ENCODE measurements at regions not wholly inside any gene's neighbourhood (a gene's known extent, or its start where the extent isn't known, plus 50 kb on each side); places are given as distances from the start of the nearest gene placed in this dataset.

DNA sequence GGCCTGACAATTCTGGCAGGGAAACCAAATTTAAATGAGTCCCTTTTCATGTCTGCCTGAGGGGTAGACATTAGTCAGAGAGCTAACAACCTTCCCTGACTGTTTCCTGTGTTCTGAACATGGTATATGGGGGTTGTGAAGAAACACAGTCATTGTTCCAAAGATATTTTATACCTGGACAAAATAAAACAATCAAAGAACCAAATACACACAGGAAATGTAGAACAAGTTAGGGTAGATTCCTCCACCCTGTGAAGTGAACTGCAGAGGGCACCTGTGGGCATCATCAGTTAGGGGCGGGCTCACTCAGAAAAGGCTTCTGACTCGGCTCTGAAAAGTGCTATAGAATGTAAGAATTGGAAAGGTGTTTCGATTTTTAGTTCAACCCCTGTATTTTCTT is 231.9 kb upstream of the CADM1 start:
- no peak for DNase-seq

DNA sequence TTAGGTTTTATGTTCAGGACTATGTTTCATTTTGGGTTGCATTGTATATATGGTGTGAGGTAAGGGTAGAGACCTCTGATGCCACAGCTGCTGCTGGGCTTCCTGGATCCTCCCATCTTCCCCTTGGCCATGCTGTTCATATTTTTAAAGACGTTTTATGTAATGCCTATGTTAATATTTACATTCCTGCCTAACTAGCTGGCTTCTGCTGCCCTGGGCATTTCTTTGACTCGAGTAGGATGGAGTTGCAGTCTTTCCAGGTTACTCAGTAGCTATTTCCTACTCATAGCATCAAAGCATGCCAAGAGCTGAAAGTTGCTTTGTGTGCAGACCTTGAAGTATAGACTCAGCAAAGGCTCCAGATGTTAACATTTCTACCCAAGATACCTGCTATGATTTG is 220.5 kb upstream of the CADM1 start:
- no peak for DNase-seq

DNA sequence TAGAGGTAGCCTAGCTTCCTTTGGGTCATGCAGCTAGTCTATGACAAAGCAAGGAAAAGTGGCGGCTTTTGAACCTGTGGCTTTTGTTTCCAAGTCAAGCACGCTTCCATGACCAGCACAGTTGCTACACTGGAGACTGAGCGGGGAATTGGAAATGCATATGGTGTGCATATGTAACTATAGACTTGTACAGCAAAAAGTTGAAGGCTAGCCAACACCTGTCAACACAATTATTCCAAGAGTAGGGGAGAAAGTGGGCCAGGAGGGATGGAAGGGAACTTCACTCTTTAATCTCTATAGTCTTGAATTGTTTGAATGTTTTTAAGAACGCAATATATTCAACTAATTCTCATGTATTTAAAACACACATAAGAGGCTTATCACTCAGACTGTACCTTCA is 218.5 kb upstream of the CADM1 start:
- no peak for DNase-seq

DNA sequence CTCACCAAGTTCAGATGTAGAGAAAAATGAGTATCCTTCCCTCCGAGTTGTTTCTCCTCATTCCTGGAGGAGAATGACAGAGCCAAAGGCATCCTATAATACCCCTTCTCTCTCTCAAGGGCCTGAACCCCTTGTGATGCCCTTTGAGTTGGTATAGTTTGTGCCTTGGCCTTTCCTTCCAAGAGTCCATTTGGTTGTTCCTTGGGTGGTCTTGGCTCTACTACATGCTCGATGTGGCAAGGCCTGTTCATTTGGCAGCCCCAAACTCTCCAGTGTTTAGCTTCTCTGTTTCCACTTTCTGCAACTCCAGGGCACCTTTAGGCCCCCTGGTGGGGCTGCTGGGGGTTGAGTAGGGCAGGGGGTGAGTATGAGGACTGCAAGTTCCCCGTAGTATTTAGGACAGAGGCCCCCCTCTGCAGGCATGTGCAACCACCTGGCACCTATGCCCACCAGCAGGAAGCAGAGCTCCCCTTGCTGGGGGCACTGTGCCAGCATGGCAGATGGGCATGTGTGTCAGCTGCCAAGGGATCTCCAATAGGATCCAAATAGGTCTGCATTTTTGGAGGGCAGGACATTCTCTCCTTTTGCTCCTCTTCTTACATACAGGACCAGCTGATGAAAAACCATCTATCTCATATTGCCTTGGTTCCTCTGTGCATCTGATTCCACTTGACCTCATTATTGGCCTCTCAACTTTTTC is 217.2 kb upstream of the CADM1 start:
- DNase-seq = no peak

DNA sequence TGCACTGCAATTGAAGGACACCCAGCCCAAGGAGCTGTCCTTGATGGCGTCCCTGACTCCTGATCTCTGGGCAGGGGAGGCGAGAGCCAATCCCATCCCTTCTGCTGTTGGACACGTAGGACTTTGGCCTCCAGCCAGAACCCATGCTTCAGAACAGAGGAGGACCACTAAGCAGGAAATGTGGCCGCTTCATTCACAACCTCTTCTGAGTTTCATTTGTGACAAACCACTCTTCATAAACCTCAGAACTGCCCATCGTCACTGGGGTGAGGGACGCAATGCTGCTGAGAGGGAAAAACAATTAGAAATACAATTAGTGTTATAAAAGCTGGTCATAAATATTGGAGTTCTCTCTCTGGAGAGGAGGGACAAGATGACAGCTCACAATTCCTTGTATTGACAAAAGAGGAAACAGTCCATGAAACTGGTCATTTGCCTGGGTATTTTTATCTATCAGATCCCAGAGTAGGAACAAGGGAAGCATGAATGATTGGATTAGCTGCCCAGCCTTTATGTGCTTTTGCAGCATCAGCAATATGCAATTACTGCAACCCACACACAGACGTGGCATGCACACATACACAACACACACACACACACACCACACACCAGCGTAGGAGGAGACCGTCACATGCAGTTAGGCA is 216.5 kb upstream of the CADM1 start:
- no peak for DNase-seq

DNA sequence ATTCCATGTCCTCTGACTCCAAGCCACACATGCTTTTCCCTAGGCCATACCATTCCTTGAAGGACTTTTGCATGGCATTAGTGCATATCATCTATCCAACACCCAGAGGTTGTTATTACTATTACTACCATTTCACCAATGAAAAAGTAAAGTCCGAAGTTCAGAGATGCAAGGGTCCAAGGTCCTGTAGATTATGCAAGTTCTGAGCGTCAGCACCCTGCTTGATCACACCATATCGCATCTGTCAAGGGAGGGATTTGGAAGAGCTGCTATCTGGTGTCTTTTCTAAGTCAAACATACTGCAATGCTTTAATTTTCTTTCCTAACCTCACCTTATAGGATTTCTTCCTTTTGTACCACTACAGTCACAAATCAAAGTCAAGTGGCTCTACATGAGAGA is 214.7 kb upstream of the CADM1 start:
- DNase-seq = no peak

DNA sequence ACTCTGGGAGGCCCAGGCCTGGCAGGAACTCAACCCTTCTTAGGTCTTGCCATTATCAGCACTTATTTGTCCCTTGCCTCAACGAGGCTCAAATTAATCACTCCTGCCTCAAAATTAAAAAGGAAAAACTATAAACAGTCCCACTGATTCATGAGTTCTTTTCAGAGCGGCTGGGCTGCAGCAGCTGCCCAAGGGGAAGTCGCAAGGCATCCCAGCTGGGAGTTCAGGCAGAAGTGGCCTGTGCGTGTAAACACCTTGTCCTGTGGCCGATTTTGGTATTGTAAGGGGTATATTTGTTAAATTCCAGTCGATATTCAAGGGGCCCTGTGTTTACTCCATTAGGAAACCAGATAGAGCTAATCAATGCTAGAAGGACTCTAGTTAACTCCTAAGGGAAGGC is 213.9 kb upstream of the CADM1 start:
- no peak for DNase-seq

DNA sequence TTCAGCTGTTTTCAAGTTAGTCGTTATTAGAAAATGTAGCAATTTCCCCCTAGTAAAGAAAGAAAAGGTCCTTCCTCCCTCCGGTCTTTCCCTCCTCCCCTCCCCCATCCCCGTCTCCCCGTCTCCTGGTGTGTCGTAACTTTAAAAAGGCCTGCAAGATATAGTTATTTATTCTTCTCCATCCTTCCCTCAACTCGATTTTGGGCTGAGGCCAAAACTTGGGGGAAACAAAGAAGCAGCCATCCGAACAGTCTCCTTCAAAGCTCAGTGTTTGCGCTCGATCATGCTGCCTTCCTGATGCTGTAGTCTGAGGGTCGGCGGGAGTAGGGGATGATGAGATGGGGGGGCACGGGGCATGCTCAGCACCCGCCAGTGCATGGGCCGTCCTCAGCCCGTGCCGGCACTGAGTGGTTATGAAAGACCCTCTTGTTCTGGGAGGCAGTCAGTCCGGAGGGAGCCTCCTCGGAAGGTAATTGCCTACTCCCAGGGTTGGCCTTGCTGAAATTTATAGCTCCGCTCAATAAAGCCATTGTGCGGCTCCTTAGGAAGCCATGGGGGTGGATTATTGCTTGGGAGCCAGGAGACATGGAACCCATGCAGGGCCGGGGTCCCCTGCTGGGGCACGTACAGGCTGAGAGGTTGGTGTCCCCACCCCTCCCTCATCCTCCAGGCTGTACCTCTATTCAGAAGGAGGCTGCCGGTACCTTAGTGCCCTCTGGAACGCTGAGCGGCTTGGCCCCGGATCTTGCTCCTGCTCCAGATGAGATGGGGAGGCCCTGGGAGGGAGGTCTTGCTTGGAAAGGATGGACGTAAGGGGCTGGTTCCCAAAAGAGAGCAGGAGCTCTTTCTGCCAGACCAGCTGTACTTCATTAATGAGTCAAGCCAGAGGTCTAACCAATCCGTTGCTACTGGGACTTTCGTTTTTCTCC is 212.7 kb upstream of the CADM1 start:
- no peak for DNase-seq

DNA sequence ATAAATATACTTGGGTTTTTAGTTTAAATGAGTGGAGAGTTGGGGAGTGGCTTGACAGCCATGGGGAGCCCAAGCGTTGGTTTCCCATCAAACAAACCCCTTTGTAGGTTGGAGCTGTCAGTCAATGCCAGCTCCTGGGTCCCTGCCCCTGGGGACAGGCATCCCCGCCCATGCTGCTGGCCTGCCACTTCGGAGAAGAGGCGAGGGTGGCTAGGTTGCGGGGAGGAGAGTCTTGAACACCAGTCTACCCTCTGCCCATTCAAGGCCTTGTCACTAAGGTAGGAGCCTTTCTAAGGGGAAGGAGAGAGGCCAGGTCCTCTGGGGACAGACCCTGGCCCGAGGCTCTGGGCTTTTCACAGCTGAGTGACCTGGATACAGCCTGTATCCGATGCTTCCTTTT is 211.9 kb upstream of the CADM1 start:
- no peak for DNase-seq

DNA sequence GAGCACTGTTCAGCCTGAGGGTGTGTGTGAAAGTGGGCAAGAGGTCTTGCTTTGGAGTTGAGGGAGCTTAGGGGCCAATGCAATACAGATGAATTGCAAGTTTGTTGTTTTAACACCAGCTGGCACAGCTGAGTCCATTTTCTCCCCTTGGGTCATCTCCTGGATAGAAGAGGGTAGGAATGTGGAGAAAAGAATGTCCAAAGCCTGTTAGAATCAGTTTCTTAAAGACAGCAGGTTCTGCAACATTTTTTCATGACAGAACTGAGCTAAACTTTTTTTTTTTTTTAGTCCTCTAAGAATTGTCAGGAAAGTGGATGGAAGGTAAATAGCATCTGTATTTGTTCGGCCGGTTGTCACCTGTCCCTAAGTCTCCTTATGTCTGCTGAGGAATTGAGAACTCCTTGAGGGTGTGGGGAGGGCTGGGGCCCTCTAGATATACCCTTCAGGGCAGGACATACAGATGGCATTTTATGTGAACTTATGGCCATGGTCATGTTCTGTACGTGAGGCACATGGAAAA is 211.1 kb upstream of the CADM1 start:
- no peak for DNase-seq

DNA sequence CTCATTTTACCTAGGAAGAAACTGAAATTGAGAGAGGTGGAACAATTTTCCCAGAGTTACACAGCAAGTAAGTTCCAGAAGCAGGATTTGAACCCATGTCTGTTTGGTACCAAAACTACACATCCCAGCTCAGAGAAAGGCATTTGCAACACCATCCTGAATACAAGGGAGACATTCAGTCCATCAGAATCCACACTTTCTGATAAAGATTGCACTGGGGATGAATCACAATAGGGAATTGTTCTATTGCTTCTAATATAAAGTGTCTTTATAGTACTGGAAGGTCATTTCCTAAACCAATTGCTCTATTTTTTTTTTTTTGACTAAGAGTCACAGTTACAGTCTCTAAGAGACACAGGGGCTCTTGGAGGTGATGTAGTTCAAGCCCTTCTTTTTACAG is 208.1 kb upstream of the CADM1 start:
- DNase-seq = no peak

DNA sequence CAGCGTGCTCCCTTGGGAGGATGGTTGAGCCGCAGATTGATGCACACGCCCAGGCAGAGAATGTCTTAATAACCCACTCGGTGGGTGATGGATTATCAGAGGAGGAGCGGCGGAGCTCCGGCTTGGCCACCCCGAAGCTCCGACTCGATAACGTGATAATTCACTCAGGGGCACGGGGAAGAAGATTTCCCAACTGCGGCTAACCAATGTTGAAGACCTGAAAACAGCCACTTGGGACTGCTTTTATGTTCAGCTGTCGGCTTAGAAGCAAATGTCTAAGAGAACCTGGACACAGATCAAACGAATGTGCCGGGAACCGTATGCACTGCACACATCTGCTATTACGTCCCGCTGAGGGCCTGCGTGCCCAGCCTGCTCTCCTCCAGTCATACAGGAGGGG is 206.8 kb upstream of the CADM1 start:
- DNase-seq = no peak

DNA sequence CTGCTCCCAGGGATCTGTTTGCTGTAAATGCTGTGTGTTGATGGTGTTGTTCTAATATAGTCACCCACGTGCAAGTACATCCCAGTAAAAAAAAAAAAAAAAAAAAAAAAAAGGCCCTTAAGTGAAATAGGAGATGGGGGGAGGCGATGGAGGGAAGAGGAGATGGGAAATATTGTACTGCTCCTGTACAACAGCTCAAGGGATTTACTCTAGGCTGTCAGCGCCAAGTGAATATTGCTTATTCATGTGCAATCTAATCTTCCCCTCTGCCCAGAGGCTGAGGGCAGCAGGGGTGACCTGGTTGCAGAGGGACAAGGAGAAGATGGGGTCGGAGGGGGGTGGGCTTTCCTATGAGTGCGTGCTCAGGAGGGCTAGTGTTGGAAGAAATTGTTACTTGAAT is 206.2 kb upstream of the CADM1 start:
- no peak for DNase-seq

DNA sequence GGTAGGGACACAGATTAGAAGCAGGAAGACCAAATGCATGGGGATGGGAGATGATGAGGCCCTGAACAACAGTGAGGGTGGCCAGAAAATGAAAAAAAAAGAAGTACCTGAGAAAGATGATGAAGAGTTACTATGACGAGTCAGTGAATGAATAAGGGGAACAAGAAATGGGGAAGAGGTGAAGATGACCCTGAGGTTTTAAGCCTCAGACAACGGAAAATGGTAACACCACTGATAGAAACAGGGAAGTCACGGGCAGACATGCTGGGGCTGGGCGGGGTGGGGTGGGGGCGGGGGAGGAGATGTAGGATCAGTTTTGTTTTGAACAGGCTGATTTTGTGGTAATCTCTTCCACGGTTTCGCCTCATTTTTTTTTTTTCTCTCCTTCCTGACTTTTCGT is 205.1 kb upstream of the CADM1 start:
- DNase-seq = no peak

DNA sequence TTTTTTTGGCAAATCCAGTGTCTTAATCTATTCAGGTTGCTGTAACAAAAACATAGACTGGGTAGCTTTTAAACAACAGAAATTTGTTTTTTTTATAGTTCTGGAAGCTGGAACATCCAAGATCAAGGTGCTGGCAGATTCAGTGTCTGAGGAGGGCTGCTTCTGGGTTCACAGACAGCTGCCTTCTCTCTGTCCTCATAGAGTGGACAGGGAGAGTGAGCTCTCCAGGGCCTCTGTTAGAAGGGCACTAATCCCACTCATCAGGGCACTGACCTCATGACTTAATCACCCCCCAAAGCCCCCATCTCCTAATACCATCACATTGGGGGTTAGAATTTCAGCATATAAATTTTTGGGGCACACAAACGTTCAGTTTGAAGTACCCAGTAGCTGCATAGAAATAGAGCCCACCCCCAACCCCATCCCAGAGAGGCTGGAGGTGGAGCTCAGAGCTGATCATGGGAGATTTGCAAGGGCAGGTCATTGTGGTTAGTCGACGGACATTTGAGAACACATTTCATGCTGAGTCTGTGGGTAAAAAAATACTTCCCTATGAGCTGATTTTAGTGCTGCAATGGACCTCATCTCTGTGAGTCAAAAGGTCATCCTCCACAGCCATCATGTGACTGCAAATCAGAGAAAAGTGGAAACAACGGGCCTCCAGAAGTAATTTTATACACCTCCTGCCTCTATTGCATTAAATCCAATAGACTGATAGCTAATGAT is 203.1 kb upstream of the CADM1 start:
- DNase-seq = no peak

DNA sequence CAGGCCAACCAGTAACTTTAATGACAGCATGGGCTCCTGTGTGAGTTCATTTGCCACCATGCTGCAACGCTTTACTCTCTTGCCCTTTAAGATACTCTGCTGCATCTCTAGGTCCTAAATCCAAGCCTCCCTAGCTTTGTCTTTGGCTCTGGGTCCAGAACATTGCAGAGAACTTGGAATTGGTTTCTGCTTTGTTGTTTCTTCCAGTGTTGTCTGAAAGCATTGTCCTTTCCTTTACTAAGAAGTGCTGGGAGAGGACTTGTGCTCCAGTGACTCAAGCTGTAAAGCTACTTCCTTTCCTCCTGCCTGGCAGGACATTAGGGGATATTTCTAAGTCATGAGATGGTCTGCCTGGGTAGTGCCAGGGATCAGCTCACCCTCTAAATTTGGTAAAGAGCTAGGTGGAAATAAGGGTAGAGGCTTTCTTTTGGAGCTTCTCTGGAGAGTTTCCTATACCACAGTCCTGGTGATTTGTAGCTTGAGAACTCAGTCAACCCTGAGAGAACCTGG is 202.5 kb upstream of the CADM1 start:
- DNase-seq = no peak

DNA sequence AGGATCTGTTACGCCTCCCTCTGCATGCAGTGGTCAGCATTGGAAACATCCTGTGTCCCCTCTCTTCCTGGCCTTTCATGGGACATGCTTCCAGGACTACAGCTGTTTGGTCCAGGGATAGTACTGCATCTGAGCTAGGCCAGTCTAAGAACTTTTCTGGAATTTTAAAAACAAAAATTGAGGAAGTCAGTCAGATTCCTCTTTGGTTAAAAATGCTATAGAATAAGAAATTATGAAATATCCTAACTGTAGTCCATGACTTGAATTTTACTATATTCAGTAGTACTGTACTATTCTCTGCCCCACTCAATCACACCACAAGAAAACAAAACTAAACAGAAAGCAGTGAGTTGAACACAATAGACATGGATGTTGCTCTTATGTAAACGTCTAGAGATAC is 201.0 kb upstream of the CADM1 start:
- DNase-seq = no peak

DNA sequence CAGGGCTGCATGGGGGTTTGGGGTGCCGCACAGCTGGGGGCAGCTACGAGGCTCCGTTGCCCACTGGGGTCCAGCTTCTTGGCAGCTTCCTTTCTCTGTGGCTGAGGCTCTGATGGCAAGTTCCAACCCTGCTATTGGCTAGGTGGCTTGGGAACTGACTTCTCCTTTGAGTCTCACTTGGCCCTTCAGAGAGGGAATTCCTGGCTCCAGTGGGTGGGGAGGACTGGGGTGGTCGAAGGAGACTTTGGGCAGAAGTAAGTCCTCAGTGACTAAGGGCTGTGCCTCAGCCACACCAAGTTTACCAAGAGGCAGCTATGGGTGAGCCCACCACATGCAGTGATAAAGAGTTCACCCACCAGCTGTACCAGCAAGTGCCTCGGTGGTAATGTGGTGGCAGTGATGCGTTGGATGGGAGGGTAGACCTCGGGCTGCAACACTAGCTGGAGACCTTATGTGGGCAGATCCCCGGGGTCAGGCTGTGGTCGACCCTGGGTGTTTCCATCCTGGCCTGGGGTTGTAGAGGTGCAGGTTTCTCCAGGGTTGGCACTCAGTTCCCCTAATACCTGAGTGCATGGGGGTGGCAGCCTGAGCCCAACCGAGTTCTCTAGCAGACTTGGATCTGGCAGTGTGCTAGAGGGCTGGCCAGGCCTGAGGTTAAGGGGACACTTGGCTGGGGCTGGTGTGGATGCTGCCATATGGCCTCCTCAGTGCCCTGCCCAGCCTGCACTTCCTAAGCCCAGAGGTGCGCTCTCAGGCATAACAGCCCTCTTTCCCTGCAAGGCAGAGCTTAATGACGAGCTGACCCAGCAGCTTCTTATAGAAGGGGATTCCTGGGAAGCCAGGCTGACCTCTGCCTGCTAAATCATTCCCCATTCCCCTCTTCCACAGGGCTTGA is 197.0 kb upstream of the CADM1 start:
- no peak for DNase-seq

DNA sequence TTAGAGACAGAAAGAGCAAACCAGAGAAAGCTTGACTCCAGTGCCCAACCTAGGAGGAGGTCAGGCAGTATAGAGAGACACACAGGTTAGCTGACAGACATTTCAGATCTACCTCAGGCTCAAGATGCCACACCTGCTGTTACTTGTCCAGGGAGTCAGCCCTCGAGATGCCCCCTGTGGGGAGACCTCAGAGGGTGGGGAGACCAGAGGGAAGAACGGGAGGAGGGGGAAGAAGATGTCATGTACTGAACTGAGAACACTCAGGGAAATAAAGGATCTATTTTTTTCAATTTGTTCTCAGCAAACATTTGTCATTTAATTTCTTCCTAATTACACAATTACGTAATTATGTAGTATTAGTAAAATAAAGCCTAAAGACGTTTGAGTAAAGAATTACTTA is 196.3 kb upstream of the CADM1 start:
- DNase-seq = no peak

DNA sequence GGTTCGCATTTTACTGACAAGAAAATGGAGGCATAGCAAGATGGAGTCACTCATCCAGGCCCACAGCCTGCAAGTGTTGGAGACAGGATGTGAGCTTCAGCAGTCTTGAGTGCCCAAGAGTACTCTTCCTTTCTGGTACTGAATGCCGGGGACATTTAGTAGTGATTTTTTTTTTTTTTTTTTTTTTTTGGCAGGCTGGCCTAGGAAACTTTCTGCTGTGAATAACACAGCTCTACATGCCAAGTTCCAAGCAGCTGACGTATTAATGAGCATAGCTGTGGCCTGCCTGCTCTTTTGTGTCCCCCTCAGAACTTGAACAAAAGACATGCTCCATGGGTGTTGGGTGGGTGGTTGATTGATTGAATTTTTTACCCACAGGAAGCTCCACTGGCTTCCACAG is 195.5 kb upstream of the CADM1 start:
- DNase-seq = no peak

DNA sequence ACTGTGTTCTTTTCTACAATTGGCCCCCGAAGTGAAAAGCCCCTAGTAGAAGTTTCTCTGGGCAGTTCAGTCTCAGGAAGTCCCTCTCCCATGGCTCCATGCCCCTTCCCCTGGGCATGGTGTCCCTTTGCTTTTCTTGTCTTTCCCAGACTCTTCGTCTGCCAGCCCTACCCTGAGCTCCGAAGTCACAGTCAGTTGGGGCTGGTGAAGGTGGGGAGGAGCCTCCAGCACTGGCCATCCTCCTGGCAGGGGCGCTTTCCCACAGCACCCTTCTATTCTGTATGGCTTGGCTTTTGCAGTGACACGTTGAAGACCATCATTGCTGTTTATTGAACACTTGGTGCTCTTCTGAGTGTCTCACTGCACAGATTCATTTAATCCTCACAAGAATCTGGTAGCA is 195.1 kb upstream of the CADM1 start:
- DNase-seq = no peak

DNA sequence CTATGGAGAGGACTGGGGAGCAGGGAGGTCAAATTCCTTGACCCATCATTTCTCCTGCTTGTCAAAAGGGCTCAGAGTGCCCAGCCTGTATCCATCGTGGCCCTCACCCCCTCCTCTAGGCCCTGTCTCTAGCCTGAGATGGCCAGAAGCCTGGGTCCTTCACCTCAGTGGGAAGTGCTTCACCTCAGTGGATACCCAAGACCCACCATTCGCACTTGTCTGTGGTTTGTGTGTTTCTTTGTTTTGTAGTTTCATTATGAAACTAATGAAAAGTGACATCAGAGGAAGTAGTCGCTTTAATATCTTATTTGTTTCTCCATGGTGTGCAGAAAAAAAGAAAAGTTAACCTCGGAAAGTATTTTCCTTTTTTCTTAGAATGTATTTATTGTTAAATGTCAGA is 194.0 kb upstream of the CADM1 start:
- no peak for DNase-seq
